Esophagus muscularis mucosa (tissue), 3 donors: ENCODE measurements at regions not wholly inside any gene's neighbourhood (a gene's known extent, or its start where the extent isn't known, plus 50 kb on each side); places are given as distances from the start of the nearest gene placed in this dataset.

ENCODE experiments used
- POLR2A ChIP-seq: fragments of 450-650 bp; IDR thresholded peaks from one replicate; pipeline ENCODE4 v1.6.1; 2017; ENCODE audit warnings: antibody characterized with exemption, moderate library complexity, mild to moderate bottlenecking, low read depth
- TF ChIP-seq, protein P1 (sequence below), 3 experiments: fragments of 200-600 bp in 2 of 3; fragments of 450-650 bp in 1 of 3; sonication (generic) in 2 of 3; IDR thresholded peaks; one replicate each; pipeline ENCODE4 v1.5.1; 2017 to 2019; ENCODE audit warnings: antibody characterized with exemption in 3 of 3, mild to moderate bottlenecking in 2 of 3, moderate library complexity in 1 of 3

DNA sequence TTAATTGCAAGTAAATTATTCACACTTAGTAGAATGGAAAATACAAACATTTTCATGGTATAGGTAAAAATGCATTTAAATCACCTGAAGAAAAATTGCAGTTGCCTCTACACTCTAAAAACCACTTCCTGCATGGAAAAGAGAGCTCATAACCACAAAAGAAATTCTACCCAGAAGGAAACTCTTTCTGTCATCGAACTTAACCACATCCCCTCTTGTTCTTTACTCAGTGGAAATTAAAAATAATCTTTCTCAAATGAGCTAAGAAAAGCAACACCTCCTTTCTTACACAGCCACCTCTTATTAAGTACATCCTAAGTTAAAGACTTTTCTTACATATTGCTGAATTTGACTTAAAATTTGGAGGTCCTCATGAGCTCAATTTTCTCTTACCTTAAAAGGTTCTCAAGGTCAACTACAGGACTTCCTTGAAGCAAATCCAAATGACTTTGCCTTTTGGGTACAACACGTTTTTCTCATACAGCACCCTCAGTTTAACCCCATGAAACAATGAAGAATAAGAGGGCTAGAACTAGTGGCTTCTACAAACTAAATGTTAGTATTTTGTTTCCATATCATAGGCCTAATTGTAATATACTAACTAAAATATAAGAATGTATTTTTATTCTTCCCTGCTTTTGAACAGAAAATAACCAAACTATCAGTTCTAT, 109.1 kb upstream of the CRIM1 start:
- TF ChIP-seq POLR2A = no peak
- TF ChIP-seq, protein P1, sequence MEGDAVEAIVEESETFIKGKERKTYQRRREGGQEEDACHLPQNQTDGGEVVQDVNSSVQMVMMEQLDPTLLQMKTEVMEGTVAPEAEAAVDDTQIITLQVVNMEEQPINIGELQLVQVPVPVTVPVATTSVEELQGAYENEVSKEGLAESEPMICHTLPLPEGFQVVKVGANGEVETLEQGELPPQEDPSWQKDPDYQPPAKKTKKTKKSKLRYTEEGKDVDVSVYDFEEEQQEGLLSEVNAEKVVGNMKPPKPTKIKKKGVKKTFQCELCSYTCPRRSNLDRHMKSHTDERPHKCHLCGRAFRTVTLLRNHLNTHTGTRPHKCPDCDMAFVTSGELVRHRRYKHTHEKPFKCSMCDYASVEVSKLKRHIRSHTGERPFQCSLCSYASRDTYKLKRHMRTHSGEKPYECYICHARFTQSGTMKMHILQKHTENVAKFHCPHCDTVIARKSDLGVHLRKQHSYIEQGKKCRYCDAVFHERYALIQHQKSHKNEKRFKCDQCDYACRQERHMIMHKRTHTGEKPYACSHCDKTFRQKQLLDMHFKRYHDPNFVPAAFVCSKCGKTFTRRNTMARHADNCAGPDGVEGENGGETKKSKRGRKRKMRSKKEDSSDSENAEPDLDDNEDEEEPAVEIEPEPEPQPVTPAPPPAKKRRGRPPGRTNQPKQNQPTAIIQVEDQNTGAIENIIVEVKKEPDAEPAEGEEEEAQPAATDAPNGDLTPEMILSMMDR (IDR thresholded peaks at IDR 0.05) = no peak
